Ascending aorta (tissue), 2 donors: ENCODE measurements at regions not wholly inside any gene's neighbourhood (a gene's known extent, or its start where the extent isn't known, plus 50 kb on each side); places are given as distances from the start of the nearest gene placed in this dataset.

Experiments used
- DNase-seq, 2 donors: peaks; one replicate each; pipeline ENCODE4 v3.0.0-alpha.2; 2019; ENCODE audit warnings: low spot score in 2 of 2
- H3K27ac ChIP-seq, 2 donors: fragments of 200-600 bp; sonication (generic); one replicate each; pipeline ENCODE4 v1.5.1; 2016 to 2017; ENCODE audit warnings: mild to moderate bottlenecking in 1 of 2
- H3K27me3 ChIP-seq: fragments of 200-600 bp; sonication (generic); one replicate; pipeline ENCODE4 v1.5.1; 2017
- H3K36me3 ChIP-seq, 2 donors: fragments of 200-600 bp; sonication (generic); one replicate each; pipeline ENCODE4 v1.5.1; 2016
- H3K4me1 ChIP-seq, 2 donors: fragments of 200-600 bp; sonication (generic); one replicate each; pipeline ENCODE4 v1.5.1; 2016 to 2017; ENCODE audit warnings: mild to moderate bottlenecking in 1 of 2
- H3K4me3 ChIP-seq, 2 donors: fragments of 200-600 bp; sonication (generic); one replicate each; pipeline ENCODE4 v1.5.1; 2016 to 2017; ENCODE audit warnings: mild to moderate bottlenecking in 1 of 2
- H3K9me3 ChIP-seq, 2 donors: fragments of 200-600 bp; sonication (generic); one replicate each; pipeline ENCODE4 v1.5.1; 2016
- CTCF ChIP-seq, 3 experiments: fragments of 200-600 bp in 2 of 3; fragments of 450-650 bp in 1 of 3; sonication (generic) in 2 of 3; IDR thresholded peaks; one replicate each; pipeline ENCODE4 v1.5.1; 2016 to 2019; ENCODE audit warnings: antibody characterized with exemption in 3 of 3, mild to moderate bottlenecking in 1 of 3, moderate library complexity in 1 of 3
- intact Hi-C: fragments of 100-400 bp; cut with DNase I; formaldehyde crosslinking; loops from one replicate; pipeline ENCODE4 v1.15.1; 2023

GRCh38 chr3:40704224-40704623 is 179.5 kb downstream of the ZNF621 start:
- no peaks in the 10 kb centered on the region for H3K9me3 ChIP-seq
- H3K4me3 ChIP-seq, result no peak overlapping the region
- DNase-seq, result no peak
- H3K27me3 ChIP-seq, result no peaks in the 10 kb centered on the region
- no peaks in the 10 kb centered on the region for H3K36me3 ChIP-seq
- TF ChIP-seq CTCF (IDR thresholded peaks at IDR 0.05), result no peak
- intact Hi-C loops, result no loop called here
- H3K27ac ChIP-seq, result no peak overlapping the region
- H3K4me1 ChIP-seq, result no peaks in the 10 kb centered on the region

- Histone ChIP-seq H3K4me3 (no peak overlapping the region), H3K36me3 (no peaks in the 10 kb centered on the region), H3K27ac (no peak overlapping the region), H3K27me3 (no peaks in the 10 kb centered on the region), H3K4me1 (no peaks in the 10 kb centered on the region), H3K9me3 (no peaks in the 10 kb centered on the region)
- intact Hi-C loops, result no loop called here
- no peak for DNase-seq
- TF ChIP-seq CTCF (IDR thresholded peaks at IDR 0.05), result no peak
These were observed 180.9 kb downstream of the ZNF621 start for GRCh38 chr3:40705663-40706062.

- Histone ChIP-seq H3K9me3 (no peaks in the 10 kb centered on the region), H3K36me3 (no peaks in the 10 kb centered on the region), H3K27ac (no peak overlapping the region), H3K27me3 (no peaks in the 10 kb centered on the region), H3K4me1 (peaks cover 0 to 7% of the 10 kb centered on the region in 2 donors), H3K4me3 (no peak overlapping the region)
- TF ChIP-seq CTCF (IDR thresholded peaks at IDR 0.05), result no peak
- intact Hi-C loops, result no loop called here
- DNase-seq, result no peak
These were observed 188.5 kb downstream of the ZNF621 start for GRCh38 chr3:40713306-40713705.

- Histone ChIP-seq H3K4me3 (no peak overlapping the region), H3K27me3 (no peaks in the 10 kb centered on the region), H3K36me3 (no peaks in the 10 kb centered on the region), H3K27ac (no peak overlapping the region), H3K4me1 (peaks cover 0 to 7% of the 10 kb centered on the region in 2 donors), H3K9me3 (no peaks in the 10 kb centered on the region)
- no peak for TF ChIP-seq CTCF (IDR thresholded peaks at IDR 0.05)
- intact Hi-C loops, result no loop called here
- DNase-seq, result no peak
These were observed 189.0 kb downstream of the ZNF621 start for GRCh38 chr3:40713795-40714194.

- no peak overlapping the region for H3K27ac ChIP-seq
These were observed 190.1 kb downstream of the ZNF621 start for GRCh38 chr3:40714771-40715345.

More at GRCh38 chr3:40714771-40715345, 190.1 kb downstream of the ZNF621 start:
- H3K9me3 ChIP-seq, result no peaks in the 10 kb centered on the region
- H3K36me3 ChIP-seq, result no peaks in the 10 kb centered on the region
- DNase-seq, result no peak
- no peak overlapping the region for H3K4me3 ChIP-seq
- intact Hi-C loops, result no loop called here
- H3K27me3 ChIP-seq, result no peaks in the 10 kb centered on the region
- TF ChIP-seq CTCF (IDR thresholded peaks at IDR 0.05), result no peak
- peaks cover 0 to 7% of the 10 kb centered on the region in 2 donors for H3K4me1 ChIP-seq
